Heart left ventricle (tissue), 16 donors: ENCODE measurements at regions not wholly inside any gene's neighbourhood (a gene's known extent, or its start where the extent isn't known, plus 50 kb on each side); places are given as distances from the start of the nearest gene placed in this dataset.
A peak's percentile ranks its signal among the peaks of the same experiment; 100 is the strongest.

Source experiments
- ATAC-seq, 4 donors: fragments of 200-7000 bp; cut with Tn5 transposase; one replicate each; pipeline ENCODE4 v1.9.1; 2020 to 2022; ENCODE audit warnings: moderate library complexity in 4 of 4, mild to moderate bottlenecking in 3 of 4, moderate number of reproducible peaks in 1 of 4
- DNase-seq, 5 donors: peaks; one replicate each; pipeline ENCODE4 v3.0.0-alpha.2; 2020
- H3K27ac ChIP-seq, 12 donors: fragments of 200-600 bp; sonication (generic) in 4 of 12; one replicate each; pipeline versions ENCODE4 v1.5.0 to v1.8.0; 2016 to 2022; ENCODE audit warnings: mild to moderate bottlenecking in 2 of 12
- H3K27me3 ChIP-seq, 9 donors: fragments of 200-600 bp; sonication (generic) in 2 of 9; one replicate each; pipeline versions ENCODE4 v1.5.1 to v1.8.0; 2016 to 2022; ENCODE audit warnings: mild to moderate bottlenecking in 3 of 9
- H3K36me3 ChIP-seq, 9 donors: fragments of 200-600 bp; sonication (generic) in 2 of 9; one replicate each; pipeline versions ENCODE4 v1.5.0 to v1.8.0; 2018 to 2022; ENCODE audit warnings: mild to moderate bottlenecking in 2 of 9
- H3K4me1 ChIP-seq, 12 donors: fragments of 200-600 bp; sonication (generic) in 4 of 12; one replicate each; pipeline versions ENCODE4 v1.5.0 to v1.8.0; 2016 to 2022; ENCODE audit warnings: mild to moderate bottlenecking in 3 of 12
- H3K4me3 ChIP-seq, 12 donors: fragments of 200-600 bp; sonication (generic) in 4 of 12; one replicate each; pipeline versions ENCODE4 v1.5.0 to v1.8.0; 2017 to 2022; ENCODE audit warnings: mild to moderate bottlenecking in 9 of 12, moderate library complexity in 4 of 12
- H3K9me3 ChIP-seq, 12 donors: fragments of 200-600 bp; sonication (generic) in 4 of 12; one replicate each; pipeline versions ENCODE4 v1.5.0 to v1.8.0; 2016 to 2022; ENCODE audit warnings: mild to moderate bottlenecking in 1 of 12
- POLR2A ChIP-seq, 2 donors: fragments of 450-650 bp; IDR thresholded peaks; one replicate each; pipeline ENCODE4 v1.6.1; 2017; ENCODE audit warnings: antibody characterized with exemption in 2 of 2, mild to moderate bottlenecking in 2 of 2, moderate library complexity in 2 of 2
- WGBS, 4 donors: extraction: QIAGEN DNeasy Blood & Tissue Kit in 2 of 4; methylation state at CpG; one replicate each; pipeline versions ENCODE4 v1.1.5 to v1.1.7; 2013 to 2018; 5-methylcytosine and 5-hydroxymethylcytosine counted together
- intact Hi-C, 10 donors: fragments of 100-400 bp; cut with DNase I; formaldehyde crosslinking; loops; one replicate each; pipeline versions ENCODE4 v1.11.1 to v1.14.2; 2022
- TF ChIP-seq, protein P1 (sequence below), 12 donors: fragments of 200-600 bp; sonication (generic) in 4 of 12; IDR thresholded peaks; one replicate each; pipeline versions ENCODE4 v1.5.0 to v1.8.0; 2018 to 2022; ENCODE audit warnings: antibody characterized with exemption in 12 of 12, mild to moderate bottlenecking in 5 of 12
- donor health status: ischemic (EF 13 %, LVEDD 7.1; RV severe dilation, severe dysfunction).
- donor health status: healthy with polysubstance abuse.
- donor health status: DM: no; HTN: yes; CAD: no.
- donor health status: DM: no; HTN: no; CAD: no.
- donor health status: ischemic (EF 25% LVEDD 6.9; RV normal size, moderate dysfunction).
- donor health status: ischemic (EF 25% LVEDD 5.7; RV mildly dilated, moderate dysfunction).
- donor health status: healthy.
- donor health status: DM: yes; HTN: yes; CAD: no.
- donor health status: ischemic (EF 35%, LVEDD 5.7; RV mildly dilated, moderate dysfunction).
- donor health status: nonischemic (EF 11% LVEDD 7.7; RV severe dilation, severe dysfunction).
- donor health status: DM: yes; HTN: yes; CAD: no.
- donor health status: PGD.
- donor health status: ischemic (EF 29% LVEDD 5.4; RV normal size, mild dysfunction).
- donor health status: nonischemic (EF 23%, LVEDD 6.1; RV moderate dilation, normal function).

GRCh38 chr1:10936998-10937901, 75.2 kb upstream of the TARDBP start:
- intact Hi-C loops: loop anchor here in 1 of 10 donors (10.0 kb wide), 1 partner anchor 422 kb away; no protein-coding TSS in a partner anchor

DNA sequence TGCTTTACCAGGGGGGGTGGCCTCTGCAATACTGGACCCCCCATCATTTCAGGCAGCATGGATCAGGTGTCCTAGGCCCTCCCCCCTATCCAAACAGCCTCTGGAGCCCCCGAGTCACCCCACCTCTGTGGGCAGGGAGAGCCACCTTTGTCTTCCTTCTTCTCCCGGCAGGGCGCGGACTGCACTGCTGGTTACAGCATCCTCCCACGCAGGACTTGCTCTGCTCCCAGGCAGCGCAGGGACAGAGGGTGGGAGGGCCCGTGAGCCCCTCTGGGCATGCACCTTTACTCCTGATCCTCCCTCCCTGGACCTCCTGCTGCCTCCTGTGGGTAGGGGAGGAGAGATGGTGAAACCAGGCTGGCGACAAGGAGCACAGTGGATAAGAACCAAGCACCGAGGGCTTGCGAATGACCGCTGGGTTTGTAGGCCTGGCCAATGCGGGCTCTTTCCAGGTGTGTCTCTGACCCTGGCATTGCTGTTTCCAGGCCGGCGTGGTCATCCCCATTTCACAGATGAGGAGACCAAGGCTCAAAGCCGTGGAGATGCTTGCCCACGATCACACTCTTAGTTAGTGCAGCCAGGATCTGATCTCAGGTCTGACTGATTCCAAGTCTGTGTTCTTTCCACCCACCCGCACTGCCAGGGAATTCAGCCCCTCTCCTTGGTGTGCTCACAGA, 73.6 kb upstream of the TARDBP start:
- Histone ChIP-seq H3K4me3 (no peak overlapping the region), H3K36me3 (no peaks in the 10 kb centered on the region), H3K9me3 (no peaks in the 10 kb centered on the region), H3K27me3 (peaks cover 0 to 13% (median 0%) of the 10 kb centered on the region in 9 donors), H3K27ac (no peak overlapping the region), H3K4me1 (peaks cover 0 to 14% (median 6%) of the 10 kb centered on the region in 12 donors)
- intact Hi-C loops: loop anchor here in 1 of 10 donors (10.0 kb wide), 1 partner anchor 424 kb away; no protein-coding TSS in a partner anchor
- ATAC-seq: no peak
- peak in 2 of 5 donors; percentile 5 to 62 for DNase-seq
- WGBS, 4 donors: 88 to 100% (median 91%) methylated on average over 12 to 17 of the region's 17 CpGs
- TF ChIP-seq POLR2A (IDR thresholded peaks at IDR 0.05): no peak
- TF ChIP-seq, protein P1, sequence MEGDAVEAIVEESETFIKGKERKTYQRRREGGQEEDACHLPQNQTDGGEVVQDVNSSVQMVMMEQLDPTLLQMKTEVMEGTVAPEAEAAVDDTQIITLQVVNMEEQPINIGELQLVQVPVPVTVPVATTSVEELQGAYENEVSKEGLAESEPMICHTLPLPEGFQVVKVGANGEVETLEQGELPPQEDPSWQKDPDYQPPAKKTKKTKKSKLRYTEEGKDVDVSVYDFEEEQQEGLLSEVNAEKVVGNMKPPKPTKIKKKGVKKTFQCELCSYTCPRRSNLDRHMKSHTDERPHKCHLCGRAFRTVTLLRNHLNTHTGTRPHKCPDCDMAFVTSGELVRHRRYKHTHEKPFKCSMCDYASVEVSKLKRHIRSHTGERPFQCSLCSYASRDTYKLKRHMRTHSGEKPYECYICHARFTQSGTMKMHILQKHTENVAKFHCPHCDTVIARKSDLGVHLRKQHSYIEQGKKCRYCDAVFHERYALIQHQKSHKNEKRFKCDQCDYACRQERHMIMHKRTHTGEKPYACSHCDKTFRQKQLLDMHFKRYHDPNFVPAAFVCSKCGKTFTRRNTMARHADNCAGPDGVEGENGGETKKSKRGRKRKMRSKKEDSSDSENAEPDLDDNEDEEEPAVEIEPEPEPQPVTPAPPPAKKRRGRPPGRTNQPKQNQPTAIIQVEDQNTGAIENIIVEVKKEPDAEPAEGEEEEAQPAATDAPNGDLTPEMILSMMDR (IDR thresholded peaks at IDR 0.05): no peak

More at GRCh38 chr1:10936998-10937901, 75.2 kb upstream of the TARDBP start:
- no peaks in the 10 kb centered on the region for H3K36me3 ChIP-seq
- peak in 2 of 5 donors; percentile 5 to 50 for DNase-seq
- H3K27me3 ChIP-seq: peaks cover 0 to 14% (median 0%) of the 10 kb centered on the region in 9 donors
- 72 to 78% (median 75%) methylated on average over 14 to 19 of the region's 19 CpGs for WGBS, 4 donors
- ATAC-seq: no peak
- TF ChIP-seq, protein P1 (IDR thresholded peaks at IDR 0.05): no peak
- no peak for TF ChIP-seq POLR2A (IDR thresholded peaks at IDR 0.05)
- peaks cover 0 to 14% (median 4%) of the 10 kb centered on the region in 12 donors for H3K4me1 ChIP-seq
- H3K4me3 ChIP-seq: no peak overlapping the region
- no peak overlapping the region for H3K27ac ChIP-seq
- H3K9me3 ChIP-seq: no peaks in the 10 kb centered on the region

GRCh38 chr1:10939654-10940450, 72.6 kb upstream of the TARDBP start:
- ATAC-seq: no peak
- TF ChIP-seq POLR2A (IDR thresholded peaks at IDR 0.05): no peak
- TF ChIP-seq, protein P1 (IDR thresholded peaks at IDR 0.05): no peak
- WGBS, 4 donors: 44 to 60% (median 49%) methylated on average over 20 of the region's 20 CpGs
- DNase-seq: peak in 1 of 5 donors; percentile 60
- Histone ChIP-seq H3K4me3 (peak overlapping the region in 5 of 12 donors; percentile 9 to 21 (median 12)), H3K27me3 (peaks cover 0 to 6% (median 0%) of the 10 kb centered on the region in 9 donors), H3K27ac (no peak overlapping the region), H3K36me3 (no peaks in the 10 kb centered on the region), H3K9me3 (no peaks in the 10 kb centered on the region), H3K4me1 (peaks cover 0 to 22% (median 12%) of the 10 kb centered on the region in 12 donors)
- intact Hi-C loops: loop anchor here in 7 of 10 donors (5.0 to 10.0 kb wide), 4 partner anchors 425 to 445 kb away; no protein-coding TSS in a partner anchor
